HCT116 (cell line): ENCODE measurements at regions not wholly inside any gene's neighbourhood (a gene's known extent, or its start where the extent isn't known, plus 50 kb on each side); places are given as distances from the start of the nearest gene placed in this dataset.

Experiments
- ATAC-seq: fragments of 200-7000 bp; cut with Tn5 transposase; 2 replicates; pipeline ENCODE4 v1.9.1; 2020; ENCODE audit warnings: mild to moderate bottlenecking, moderate library complexity
- BruUV-seq: library from RNA; stranded (reverse); fragments of 400-500 nt; replicated peaks from 2 replicates; lab custom pipeline; 2021; lab: Mats Ljungman, UMichigan
- CTCF ChIA-PET: fragments of 300-600 bp; sonication (Branson Sonifier 250); formaldehyde crosslinking; loops from one replicate; lab custom pipeline; 2021; ENCODE audit warnings: antibody characterized with exemption; lab: Charles Lee
- POLR2A ChIA-PET: fragments of 300-600, 350-600 bp; sonication (Branson Sonifier 250); formaldehyde crosslinking; loops from one replicate; lab custom pipeline; 2021; ENCODE audit warnings: antibody characterized with exemption; lab: Charles Lee
- RAD21 ChIA-PET, 2 experiments: fragments of 300-600 bp; sonication (Branson Sonifier 250); formaldehyde crosslinking; loops; one replicate each; lab custom pipeline; 2023; ENCODE audit warnings: low total read pairs in 2 of 2; ENCODE audit not compliant: uncharacterized antibody in 2 of 2, unreplicated experiment in 2 of 2, low non-redundant PET in 1 of 2; lab: Charles Lee
- DNase-seq: peaks from one replicate; pipeline ENCODE4 v3.0.0-alpha.2; 2010; ENCODE audit warnings: low read depth, low spot score
- H2AFZ ChIP-seq: fragments of 200-600 bp; shearing (Covaris generic), sonication (generic); 2 replicates; pipeline ENCODE4 v1.6.1; 2017; ENCODE audit warnings: low read depth, mixed run types, mixed read lengths, antibody characterized with exemption, low read length; ENCODE audit not compliant: poor library complexity, severe bottlenecking
- H3K27ac ChIP-seq: 2 replicates; pipeline ENCODE4 v1.5.1; 2012; ENCODE audit warnings: low read depth, low read length
- H3K27me3 ChIP-seq: fragments of 200-600 bp; sonication (generic); 2 replicates; pipeline ENCODE4 v1.6.1; 2016; ENCODE audit warnings: mixed run types, low read length, mixed read lengths; ENCODE audit not compliant: insufficient read depth
- H3K36me3 ChIP-seq, 2 experiments: fragments of 200-500 bp in 1 of 2; fragments of 200-600 bp in 1 of 2; sonication (Bioruptor generic) in 1 of 2; sonication (generic) in 1 of 2; 2 replicates each; pipeline versions ENCODE4 v1.5.1 to v1.6.1; 2014 to 2016; ENCODE audit warnings: low read length in 2 of 2, inconsistent platforms in 1 of 2, mixed read lengths in 1 of 2, mixed run types in 1 of 2; ENCODE audit not compliant: insufficient read depth in 2 of 2, control insufficient read depth in 1 of 2
- H3K4me1 ChIP-seq, 2 experiments: fragments of 200-600 bp in 1 of 2; sonication (generic) in 1 of 2; 2 replicates each; pipeline versions ENCODE4 v1.5.1 to v1.6.1; 2012 to 2017; ENCODE audit warnings: low read length in 2 of 2, inconsistent platforms in 1 of 2, mild to moderate bottlenecking in 1 of 2, mixed read lengths in 1 of 2, mixed run types in 1 of 2, moderate library complexity in 1 of 2; ENCODE audit not compliant: insufficient read depth in 2 of 2, control insufficient read depth in 1 of 2
- H3K4me2 ChIP-seq: fragments of 200-600 bp; sonication (generic); 2 replicates; pipeline ENCODE4 v1.6.1; 2017; ENCODE audit warnings: mixed run types, low read length, mixed read lengths
- H3K4me3 ChIP-seq, 2 experiments: fragments of 200-600 bp in 1 of 2; sonication (generic) in 1 of 2; replicated peaks in 1 of 2; 2 replicates each; pipeline ENCODE4 v1.5.1; 2011 to 2016; ENCODE audit warnings: low read length in 2 of 2, control low read depth in 1 of 2, low read depth in 1 of 2, mild to moderate bottlenecking in 1 of 2, mixed read lengths in 1 of 2, mixed run types in 1 of 2
- H3K79me2 ChIP-seq: fragments of 200-600 bp; sonication (generic); 2 replicates; pipeline ENCODE4 v1.6.1; 2017; ENCODE audit warnings: mild to moderate bottlenecking, mixed run types, low read length, moderate library complexity, mixed read lengths; ENCODE audit not compliant: insufficient read depth
- H3K9ac ChIP-seq: fragments of 200-600 bp; sonication (generic); 2 replicates; pipeline ENCODE4 v1.6.1; 2016; ENCODE audit warnings: low read length, mixed read lengths
- H3K9me2 ChIP-seq: fragments of 200-600 bp; sonication (generic), shearing (Covaris generic); 2 replicates; pipeline ENCODE4 v1.6.1; 2017; ENCODE audit warnings: mixed run types, mild to moderate bottlenecking, moderate library complexity; ENCODE audit not compliant: insufficient read depth
- H3K9me3 ChIP-seq, 2 experiments: fragments of 200-500 bp in 1 of 2; fragments of 200-600 bp in 1 of 2; sonication (Bioruptor generic) in 1 of 2; sonication (generic) in 1 of 2; 2 replicates each; pipeline ENCODE4 v1.6.1; 2014 to 2017; ENCODE audit warnings: low read length in 2 of 2, mixed read lengths in 2 of 2, inconsistent platforms in 1 of 2, low read depth in 1 of 2, mild to moderate bottlenecking in 1 of 2, mixed run types in 1 of 2, moderate library complexity in 1 of 2; ENCODE audit not compliant: control insufficient read depth in 1 of 2, insufficient read depth in 1 of 2
- H4K20me1 ChIP-seq: fragments of 200-600 bp; sonication (generic), shearing (Covaris generic); 2 replicates; pipeline ENCODE4 v1.6.1; 2017; ENCODE audit warnings: mixed run types, mild to moderate bottlenecking, moderate library complexity; ENCODE audit not compliant: insufficient read depth
- CBX3 ChIP-seq: IDR thresholded peaks from 2 replicates; pipeline ENCODE4 v1.6.1; 2012; ENCODE audit warnings: low read depth
- CTCF ChIP-seq, 3 experiments: fragments of 200-600 bp in 1 of 3; sonication (generic) in 1 of 3; IDR thresholded peaks in 2 of 3; conservative IDR thresholded peaks in 1 of 3; 2 replicates each; pipeline ENCODE4 v1.5.1; 2012 to 2017; ENCODE audit warnings: low read depth in 2 of 3, low read length in 2 of 3, antibody characterized with exemption in 1 of 3, borderline replicate concordance in 1 of 3, control low read depth in 1 of 3, mild to moderate bottlenecking in 1 of 3, mixed read lengths in 1 of 3, mixed run types in 1 of 3, moderate library complexity in 1 of 3; ENCODE audit not compliant: insufficient read depth in 1 of 3
- EGR1 ChIP-seq: IDR thresholded peaks from 2 replicates; pipeline ENCODE4 v1.6.1; 2012; ENCODE audit warnings: low read depth
- ELF1 ChIP-seq: IDR thresholded peaks from 2 replicates; pipeline ENCODE4 v1.6.1; 2012; ENCODE audit warnings: low read depth, borderline replicate concordance
- FOSL1 ChIP-seq: IDR thresholded peaks from 2 replicates; pipeline ENCODE4 v1.6.1; 2012; ENCODE audit warnings: low read depth
- POLR2A ChIP-seq: IDR thresholded peaks from 2 replicates; pipeline ENCODE4 v1.7.0; 2011; ENCODE audit warnings: borderline replicate concordance; ENCODE audit not compliant: insufficient read depth, insufficient read length; ENCODE audit errors: extremely low read depth
- SIN3A ChIP-seq: IDR thresholded peaks from 2 replicates; pipeline ENCODE4 v1.6.1; 2012; ENCODE audit warnings: low read depth
- SP1 ChIP-seq: IDR thresholded peaks from 2 replicates; pipeline ENCODE4 v1.6.1; 2012; ENCODE audit warnings: low read depth
- TCF7L2 ChIP-seq: IDR thresholded peaks from 2 replicates; pipeline ENCODE4 v1.7.0; 2011; ENCODE audit warnings: borderline replicate concordance, inconsistent platforms; ENCODE audit not compliant: insufficient read depth, insufficient read length; ENCODE audit errors: extremely low read depth
- YY1 ChIP-seq: IDR thresholded peaks from 2 replicates; pipeline ENCODE4 v1.6.1; 2011; ENCODE audit warnings: low read length, low read depth, moderate library complexity, mild to moderate bottlenecking; ENCODE audit not compliant: insufficient replicate concordance; ENCODE audit errors: extremely low read depth
- ZFX ChIP-seq: fragments of 450-650 bp; IDR thresholded peaks from 2 replicates; pipeline ENCODE4 v1.6.1; 2017
- intact Hi-C: fragments of 100-400 bp; cut with micrococcal nuclease; formaldehyde crosslinking; loops from 2 replicates; pipeline ENCODE4 v1.10.0; 2022

DNA sequence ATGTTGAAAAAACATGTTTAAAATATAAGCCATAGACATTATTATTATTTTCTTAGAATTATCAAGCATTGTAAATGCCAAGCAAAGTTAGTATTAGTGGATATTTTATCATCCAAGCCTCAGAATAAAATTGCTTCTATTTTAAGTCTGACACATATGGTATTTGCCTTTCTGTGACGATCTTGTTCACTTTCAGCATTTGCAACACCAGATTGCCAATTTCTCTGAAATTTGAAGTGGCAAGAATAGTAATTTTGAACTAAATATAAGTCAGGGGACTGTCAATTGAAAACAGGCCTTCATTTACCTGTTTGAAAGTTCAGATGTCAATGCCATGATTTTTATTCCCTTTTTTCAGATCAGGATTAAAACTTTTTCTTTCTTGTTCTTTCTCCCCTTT is 1233.6 kb upstream of the CDH18 start:
- Histone ChIP-seq H3K4me2 (no peak overlapping the region), H3K27me3 (no peaks in the 10 kb centered on the region), H3K4me1 (no peaks in the 10 kb centered on the region), H3K36me3 (no peaks in the 10 kb centered on the region), H3K79me2 (no peaks in the 10 kb centered on the region), H3K27ac (no peak overlapping the region), H2AFZ (no peak overlapping the region), H4K20me1 (no peaks in the 10 kb centered on the region), H3K9me3 (peaks cover 15 to 37% of the 10 kb centered on the region in 2 experiments; a peak in 3 of 4 replicates), H3K9ac (no peak overlapping the region), H3K9me2 (no peaks in the 10 kb centered on the region), H3K4me3 (no peak overlapping the region)
- ATAC-seq (no peak), DNase-seq (no peak)
- ChIA-PET RAD21 (no interaction called here), POLR2A (no interaction called here), CTCF (no interaction called here)
- TF ChIP-seq TCF7L2 = no peak
- no peak for TF ChIP-seq FOSL1
- TF ChIP-seq SIN3A = no peak
- no peak for TF ChIP-seq YY1
- TF ChIP-seq EGR1 = no peak
- TF ChIP-seq ELF1 = no peak
- TF ChIP-seq ZFX = no peak
- TF ChIP-seq CTCF (IDR thresholded peaks at IDR 0.05 in 2 of 3, conservative IDR thresholded peaks at IDR 0.05 in 1 of 3; ENCODE audit: borderline replicate concordance in 1 of 3, insufficient read depth in 1 of 3, low read depth in 2 of 3, low read length in 2 of 3) = no peak
- TF ChIP-seq POLR2A = no peak
- TF ChIP-seq SP1 = no peak
- no peak for TF ChIP-seq CBX3
- intact Hi-C loops = no loop called here
- BruUV-seq = no TSS peak
